Activated gamma-delta T cell treated with Interleukin-2 at 50 U/mL for 16 hours (primary cell): ENCODE measurements at regions not wholly inside any gene's neighbourhood (a gene's known extent, or its start where the extent isn't known, plus 50 kb on each side); places are given as distances from the start of the nearest gene placed in this dataset.
"Not testable (repeated sequence)": the region's sequence is repeated elsewhere in the genome, so short reads cannot be mapped to it uniquely, and the experiment has no call there.

ENCODE experiments used
- DNase-seq: peaks from one replicate; pipeline ENCODE4 v3.0.0-alpha.2; 2020

DNA sequence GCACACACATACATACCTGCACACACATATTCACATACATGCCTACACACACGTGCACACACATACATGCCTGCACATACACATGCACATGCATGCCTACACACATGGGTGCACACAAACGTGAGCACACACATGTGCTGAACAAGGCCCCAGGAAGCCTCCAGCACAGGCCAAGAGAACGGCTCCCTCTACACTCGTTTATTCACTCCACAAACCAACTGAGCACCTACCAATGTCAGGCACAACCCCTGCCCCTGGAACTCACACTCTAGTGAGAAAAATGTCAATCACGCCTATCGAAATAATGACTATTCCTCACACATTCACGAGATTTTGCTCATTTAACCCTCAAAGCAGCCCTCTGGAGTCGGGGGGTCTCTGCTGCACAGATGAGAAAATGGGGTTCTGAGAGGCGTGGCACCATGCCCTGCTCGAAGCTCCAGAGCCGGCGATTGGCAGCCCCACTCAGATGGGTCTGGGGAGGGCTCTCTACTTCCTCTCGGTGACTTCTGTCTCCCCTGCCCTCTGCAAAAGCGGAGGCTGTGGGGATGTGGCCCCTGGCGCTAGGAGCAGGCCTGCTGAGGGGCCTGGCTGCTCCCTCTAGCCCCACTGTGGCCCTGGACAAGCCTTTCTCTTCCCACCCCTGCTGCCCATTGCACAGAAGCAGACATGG lies 90.2 kb upstream of the RUNX3 start:
- no peak for DNase-seq

DNA sequence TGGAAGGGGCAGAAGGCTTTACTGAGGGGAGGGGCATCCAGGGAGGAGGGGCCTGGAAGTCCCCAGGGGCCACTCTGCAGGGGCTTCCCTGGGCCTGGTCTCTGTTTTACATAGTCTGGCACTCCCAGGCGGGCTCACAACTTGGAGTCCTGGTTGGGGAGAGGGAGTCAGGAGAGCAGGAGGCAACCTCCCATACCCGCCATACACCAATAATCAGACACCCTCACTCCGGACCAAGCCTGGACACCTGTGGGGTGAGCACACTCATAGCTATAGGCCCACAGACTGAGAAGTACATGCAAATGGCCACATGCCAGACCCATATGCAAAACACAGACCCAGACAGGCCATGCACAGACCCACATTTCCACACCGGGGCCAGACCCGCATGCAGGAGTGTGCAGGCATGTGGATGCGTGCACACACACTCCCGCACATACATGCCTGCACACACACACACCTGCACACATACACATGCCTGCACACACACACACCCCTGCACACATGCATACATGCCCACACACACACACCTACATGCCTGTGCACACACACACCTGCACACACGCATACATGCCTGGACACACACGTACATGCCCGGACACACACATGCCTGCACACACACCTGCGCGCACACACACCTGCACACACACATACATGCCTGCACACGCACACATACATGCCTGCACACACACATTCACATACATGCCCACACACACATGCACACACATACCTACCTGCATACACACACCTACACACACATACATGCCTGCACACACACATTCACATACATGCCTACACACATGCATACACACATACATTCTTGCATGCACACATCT lies 89.5 kb upstream of the RUNX3 start:
- no peak for DNase-seq

DNA sequence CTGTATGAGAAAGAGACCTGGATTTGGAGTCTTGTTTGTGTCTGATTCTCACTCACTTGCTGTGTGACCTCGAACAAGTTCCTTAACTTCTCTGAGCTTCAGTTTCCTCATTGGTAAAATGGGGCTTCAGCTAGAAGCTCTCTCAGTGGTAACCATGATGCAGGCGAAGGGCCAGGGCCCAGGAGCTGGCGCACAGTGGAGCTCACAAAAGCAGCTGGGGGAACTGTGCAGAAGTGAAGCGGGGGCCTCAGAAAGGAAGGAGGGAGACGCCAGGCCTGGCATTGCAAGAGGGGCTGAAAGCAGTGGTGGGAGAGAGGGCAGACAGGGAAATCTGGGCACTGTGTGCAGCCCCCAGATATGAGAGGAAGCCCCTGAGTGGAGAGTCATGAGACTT lies 88.9 kb upstream of the RUNX3 start:
- DNase-seq: no peak

DNA sequence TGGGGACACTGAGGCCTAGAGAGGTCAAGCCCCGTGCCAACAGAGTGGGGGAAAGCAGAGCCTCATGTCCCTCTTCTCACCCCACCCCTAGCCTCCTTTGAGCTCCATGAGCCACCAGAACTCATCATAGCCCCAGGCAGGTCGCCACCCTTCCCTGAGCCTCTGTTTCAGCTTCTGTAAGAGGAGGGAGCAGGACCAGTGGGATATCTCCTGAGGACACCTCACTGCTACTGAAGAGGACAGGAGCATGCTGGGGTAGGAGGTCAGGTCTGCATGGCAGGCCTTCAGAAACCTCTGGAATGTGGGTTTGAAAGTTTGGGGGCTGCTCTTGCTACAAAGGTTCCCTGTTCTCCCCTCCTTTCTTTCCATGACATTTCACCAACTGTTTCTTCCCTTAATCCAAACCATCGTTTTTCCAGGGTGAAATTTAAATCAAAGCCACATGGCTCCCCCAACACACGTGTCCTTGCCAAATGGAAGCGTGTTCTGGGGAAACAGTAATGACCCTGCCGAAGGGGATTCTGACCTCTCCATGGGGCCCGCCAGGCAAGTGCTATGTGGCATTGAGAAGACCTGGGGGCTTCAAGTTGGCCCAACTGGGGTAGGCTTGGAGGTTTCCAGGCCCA lies 88.1 kb upstream of the RUNX3 start:
- DNase-seq: no peak

DNA sequence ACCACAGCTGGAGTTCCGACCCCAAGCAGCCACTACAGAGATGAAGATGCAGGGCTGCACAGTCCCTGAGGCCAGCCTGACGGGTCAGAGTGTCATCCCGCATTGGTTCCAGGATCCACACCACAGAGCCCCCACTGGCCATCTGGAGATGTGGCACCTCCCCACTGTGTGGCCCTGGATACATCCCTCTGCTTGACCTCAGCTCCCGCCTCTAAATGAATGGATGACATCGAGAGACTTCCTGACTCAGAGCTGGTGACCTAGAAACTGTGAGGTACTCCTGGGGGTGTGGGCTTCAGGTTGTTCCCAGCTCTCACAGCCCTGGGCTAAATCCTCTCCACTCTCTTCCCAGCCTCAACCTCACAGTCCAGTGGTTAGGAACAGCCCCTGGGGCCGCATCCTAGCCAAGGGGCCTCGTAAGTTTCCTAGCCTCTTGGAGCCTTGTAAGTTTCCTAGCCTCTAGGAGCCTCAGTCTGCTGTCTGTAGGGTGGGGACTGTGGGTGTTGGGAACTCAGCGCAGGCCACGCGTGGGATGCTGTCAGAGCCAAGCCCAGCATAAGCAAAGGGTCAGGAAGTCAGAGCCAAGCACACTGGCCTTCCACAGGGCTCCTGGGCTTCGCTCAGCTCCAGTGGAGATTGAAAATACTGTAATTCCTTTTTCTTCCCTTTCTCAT lies 87.5 kb upstream of the RUNX3 start:
- DNase-seq: no peak

DNA sequence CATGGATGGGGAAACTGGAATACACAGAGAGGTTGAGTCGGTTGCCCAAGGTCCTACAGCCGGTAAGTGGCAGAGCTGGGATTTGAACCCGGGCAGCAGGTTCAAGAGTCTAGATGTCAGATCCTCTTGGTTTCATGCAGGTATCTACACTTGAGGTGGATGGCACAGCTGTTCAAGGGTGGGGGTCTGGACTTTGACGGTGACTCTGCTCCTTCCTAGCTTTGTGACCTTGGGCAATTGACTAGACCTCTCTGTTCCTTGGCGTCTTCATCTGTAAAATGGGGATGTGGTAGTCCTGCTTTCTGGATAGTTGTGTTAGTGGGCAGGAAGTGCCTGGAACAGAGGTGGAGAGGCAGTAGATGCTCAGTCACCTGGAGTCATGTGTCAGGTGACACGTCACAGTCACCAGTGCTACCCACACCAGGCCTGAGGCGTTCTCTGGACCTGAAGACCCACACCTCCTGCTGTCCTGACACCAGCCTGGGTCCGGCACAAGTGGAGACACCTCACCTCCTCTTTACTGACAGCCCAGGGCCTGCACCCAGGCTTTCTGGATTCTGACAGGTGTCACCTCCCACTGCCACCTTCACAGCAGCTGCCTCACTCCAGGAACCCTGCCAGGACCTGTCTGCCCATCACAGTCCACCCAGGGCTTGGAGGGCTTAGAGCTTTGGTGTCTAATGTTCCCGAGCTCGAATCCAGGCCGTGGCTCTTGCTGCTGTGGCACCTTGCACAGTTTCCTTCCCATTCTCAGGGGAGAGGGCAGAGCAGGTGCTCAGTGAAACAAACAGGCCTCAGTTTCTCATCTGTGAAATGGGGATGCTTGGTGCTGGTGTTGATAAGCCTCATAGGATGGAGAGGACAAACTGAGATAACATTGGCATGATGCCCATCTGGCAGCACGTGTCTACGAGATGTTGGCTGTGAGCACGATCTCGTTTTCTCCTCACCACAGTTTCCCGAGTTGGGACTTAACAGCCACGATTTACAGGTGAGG lies 83.2 kb upstream of the RUNX3 start:
- no peak for DNase-seq

DNA sequence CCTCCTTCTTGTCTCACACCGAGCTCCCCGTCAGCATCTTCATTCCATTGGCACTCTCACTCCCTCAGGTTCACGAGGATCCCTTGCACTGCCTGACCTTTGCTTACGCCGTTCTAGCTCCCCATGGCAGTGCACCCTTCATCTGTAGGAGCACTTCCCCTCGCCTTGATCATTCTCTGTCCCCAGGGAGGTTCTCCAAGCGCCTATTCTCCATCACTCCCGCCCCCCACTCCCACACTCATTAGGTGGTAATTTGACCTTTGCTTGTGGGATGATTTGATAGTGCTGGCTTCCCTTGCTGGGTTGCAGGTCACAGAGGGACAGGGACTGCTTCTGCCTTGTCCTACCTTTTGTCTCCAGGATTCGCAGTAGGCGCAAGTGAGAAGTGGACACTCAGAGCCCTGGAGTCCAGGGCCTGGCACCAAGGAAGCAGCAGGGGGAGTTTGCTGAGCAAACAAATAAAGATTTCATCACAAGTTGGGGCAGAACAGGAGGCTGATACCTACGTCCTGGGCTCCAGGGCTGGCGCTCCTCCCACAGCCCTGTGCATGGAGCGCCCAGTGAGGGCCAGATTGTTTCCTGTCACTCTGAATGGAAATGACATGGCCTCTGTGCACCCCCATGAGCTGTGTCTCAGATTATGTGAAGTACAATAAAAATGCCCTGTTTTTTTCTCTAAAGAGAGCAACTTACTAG lies 82.0 kb upstream of the RUNX3 start:
- DNase-seq: no peak

DNA sequence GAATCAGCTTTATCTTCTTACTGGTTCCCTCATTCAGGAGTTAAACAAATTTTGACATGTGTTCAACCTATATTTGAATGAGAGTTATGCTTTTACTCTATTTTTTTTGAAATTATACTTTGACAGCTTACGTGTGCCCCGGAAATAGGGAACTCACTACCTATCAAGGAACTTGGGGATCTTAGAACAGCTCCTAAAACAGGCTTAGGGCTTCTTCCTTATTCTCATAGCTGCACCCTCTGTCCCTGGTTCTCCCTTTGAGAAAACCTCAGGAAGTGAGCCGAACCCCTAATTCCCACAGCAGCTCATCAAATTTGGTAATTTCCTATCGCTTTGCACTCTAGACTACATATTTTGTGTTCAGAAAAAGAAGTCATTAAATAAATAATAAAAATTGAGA lies 81.2 kb upstream of the RUNX3 start:
- no peak for DNase-seq

DNA sequence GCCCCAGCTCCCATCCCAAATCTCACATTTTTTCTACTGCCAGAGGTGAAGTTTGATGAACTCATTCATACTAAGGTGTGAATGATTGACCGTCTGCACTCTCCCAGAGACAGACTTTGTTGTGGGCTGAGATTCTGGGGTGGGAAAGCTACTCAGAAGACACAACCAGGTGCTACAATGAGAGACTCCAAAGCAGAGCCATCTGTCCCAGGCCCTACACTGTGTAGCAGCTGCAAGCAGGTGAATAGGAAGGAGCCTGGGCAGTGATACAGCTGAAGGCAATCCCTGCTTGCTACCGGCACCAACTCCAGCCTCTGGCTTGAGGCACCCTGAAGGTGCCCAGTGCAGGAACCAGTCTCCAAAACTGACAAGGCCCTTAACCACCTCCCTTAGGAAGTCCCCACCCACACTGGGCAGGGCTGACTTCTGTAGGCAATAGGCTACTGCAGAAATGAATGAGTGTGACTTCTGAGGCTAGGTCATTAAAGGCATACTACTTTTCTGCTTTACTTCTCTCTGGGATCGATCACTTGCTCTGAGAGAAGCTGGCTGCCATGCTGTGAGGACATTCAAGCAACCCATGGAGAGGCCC lies 79.7 kb upstream of the RUNX3 start:
- no peak for DNase-seq

DNA sequence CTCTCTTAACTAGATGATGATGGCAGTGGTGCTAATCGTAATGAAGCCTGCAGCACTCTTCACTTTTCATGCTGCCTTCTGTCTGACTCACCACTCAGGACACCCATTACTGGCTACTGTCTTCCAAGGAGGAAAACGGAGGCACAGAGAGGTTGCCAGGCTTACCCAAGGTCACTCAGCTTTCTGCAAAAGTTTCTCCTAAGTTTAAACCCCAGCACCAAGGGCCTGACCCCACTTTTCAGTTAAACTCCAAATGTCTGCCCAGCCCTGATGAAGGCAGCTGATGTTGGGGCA lies 78.1 kb upstream of the RUNX3 start:
- no peak for DNase-seq

DNA sequence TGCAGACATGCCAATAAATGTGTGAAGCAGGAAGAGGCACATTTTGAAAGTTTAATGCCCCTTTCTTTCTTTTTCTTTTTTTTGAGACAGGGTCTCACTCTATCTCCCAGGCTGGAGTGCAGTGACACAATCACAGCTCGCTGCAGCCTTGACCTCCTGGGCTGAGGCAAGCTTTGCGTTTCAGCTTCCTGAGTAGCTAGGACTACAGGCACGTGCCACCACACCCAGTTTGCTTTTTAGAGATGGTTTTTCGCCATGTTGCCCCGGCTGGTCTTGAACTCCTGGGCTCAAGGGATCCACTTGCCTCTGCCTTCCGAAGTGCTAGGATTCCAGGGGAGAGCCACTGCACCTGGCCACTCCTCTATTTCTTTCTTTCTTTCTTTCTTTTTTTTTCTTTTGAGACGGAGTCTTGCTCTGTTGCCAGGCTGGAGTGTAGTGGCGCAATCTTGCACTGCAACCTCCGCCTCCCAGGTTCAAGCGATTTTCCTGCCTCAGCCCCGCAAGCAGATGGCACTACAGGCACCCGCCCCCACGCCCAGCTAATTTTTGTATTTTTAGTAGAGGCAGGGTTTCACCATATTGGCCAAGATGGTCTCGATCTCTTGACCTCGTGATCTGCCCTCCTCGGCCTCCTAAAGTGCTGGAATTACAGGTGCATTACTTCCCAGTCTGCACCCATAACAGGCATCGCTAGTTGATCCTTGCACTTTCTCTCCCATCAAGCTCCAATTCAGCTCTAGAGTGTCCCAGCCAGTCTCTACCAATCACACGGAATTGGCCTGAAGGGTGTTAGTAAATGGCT lies 77.5 kb upstream of the RUNX3 start:
- not testable (repeated sequence) for DNase-seq

DNA sequence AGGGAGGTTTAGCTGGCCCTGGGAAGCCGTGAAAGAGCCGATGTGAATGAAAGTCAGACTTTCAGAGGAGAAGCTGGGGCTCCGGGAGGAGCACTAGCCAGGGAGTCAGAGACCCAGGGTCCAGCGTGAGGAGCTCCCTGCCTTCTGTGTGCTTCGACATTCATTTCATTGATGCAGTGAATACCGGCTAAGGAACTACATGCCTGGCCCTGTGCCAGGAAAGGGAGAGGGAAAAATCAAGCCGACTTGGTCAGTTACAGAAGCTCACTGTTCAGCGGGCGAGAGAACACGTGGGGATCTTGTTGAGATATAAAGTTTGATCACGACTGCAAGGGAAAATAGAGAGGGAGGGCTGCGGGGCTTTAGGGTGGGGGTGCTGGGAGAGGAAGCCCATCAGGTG lies 76.7 kb upstream of the RUNX3 start:
- DNase-seq: no peak

DNA sequence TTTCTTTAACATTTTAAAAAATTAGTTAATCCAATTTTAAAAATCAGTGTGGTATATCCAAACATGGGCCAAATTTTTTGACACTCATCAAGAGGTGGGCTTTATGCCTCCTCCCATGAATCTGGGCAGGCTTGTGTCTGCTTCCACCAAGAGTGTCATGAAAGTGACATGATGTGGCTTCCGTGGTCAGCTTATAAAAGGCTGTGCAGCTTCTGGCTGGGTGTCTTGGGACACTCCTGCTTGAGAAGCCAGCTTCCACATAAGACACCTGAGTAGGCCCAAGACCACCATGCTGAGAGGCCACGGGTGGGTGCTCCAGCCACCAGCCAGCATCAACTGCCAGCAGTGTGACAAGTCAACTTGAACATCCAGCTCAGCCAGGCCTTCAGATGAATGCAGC lies 74.3 kb upstream of the RUNX3 start:
- no peak for DNase-seq

DNA sequence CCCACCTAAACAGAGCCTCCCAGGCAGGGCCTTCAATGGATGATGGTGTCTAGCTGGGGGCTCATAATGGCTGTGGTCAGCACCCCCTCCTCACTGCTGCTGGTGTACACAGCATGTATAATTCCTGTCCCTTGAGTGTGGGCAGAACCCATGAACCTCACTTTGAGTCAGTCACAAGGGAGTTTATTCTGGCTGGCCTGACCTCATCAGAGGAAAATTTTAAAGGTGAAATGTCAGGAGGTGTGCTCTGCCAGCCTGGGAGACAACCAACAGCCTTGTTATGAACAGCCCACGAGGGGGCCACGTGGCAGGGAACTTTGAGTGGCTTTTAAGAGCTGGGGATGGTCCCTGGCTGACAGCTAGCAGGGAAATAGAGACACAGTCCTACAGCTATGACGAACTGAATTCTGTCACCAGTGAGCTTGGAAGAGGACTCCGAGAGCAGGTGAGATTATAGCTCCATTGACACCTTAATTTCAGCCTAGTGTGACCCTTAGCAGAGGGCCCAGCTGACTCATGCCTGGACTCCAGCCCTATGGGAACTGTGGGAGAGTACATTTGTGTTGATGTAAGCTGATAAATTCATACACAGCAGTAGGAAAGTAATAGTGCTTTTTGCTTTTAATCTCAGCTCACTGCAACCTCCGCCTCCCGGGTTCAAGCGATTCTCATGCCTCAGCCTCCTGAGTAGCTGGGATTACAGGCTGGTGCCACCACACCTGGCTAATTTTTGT lies 73.5 kb upstream of the RUNX3 start:
- no peak for DNase-seq

DNA sequence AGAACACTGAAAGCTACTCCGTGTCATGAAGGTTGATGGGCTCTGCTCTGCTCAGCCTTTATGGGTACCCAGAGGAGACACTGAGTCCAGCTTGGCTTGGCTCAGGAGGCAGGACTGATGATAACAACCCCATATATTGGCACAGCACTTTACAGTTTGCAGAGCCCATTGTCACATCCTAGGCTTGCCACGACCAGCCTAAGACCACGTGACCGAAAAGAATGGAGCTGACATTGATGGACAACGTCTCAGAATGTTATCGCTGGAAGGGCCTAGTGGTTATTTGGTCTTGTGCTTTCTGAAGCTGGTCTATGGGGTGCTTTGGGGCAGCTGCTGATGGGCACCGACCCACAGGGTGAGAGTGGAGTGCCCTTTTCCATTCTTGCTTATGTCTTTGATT lies 72.9 kb upstream of the RUNX3 start:
- DNase-seq: no peak

DNA sequence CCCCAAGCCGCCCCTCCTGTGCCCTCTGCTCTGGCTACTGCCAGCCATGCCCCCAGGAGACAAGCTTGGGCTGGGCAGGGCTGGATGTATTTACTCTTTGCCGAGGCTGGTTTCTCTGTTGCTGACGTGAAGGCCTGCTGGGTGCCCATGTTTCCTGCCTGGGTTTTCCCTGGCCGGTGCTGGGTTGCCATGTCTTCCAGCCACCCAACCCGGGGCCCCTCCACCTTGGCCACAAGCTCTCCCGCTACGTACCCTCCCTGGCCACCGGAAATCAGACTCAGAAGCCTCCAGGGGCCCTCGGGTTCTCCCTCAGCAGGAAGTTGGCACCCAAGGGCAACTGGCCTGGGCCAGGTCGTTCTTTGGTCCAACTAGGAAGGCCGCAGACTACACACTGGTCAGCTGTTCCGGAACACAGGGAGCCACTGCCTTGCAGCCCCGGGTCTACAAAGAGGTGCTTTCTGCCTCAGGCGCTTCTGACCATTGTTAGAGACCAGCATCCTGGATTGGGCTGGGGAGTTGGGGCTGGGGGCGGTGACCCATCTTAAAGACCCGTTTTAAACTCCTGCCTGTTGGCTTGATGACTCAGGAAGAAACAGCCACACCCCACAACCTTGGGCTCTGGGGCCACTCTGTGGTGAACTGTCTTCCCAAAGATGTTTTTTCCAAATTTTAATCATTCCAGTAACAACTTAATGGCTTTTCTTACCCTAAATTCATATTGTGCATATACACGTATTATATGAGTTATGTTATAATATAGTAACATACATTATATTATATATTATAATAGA lies 71.2 kb upstream of the RUNX3 start:
- DNase-seq: no peak

DNA sequence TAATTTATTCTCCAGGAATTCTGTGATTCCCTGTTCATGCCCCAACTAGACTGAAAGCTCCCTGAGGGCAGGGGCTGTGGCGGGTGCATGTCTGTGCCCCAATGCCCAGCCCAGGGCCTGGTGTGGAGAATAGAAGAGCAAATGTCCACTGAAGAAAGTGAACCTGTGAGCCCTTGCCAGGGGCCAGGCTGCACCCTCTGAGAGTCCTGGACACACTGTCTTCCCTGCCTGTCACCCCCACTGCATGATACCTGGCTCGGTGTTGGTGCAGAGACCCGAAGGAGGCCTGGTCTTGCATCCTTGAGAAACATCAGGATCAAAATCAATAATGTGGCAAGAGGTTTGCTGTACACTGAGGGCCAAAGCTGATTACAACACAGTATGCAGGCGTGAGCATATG lies 69.8 kb upstream of the RUNX3 start:
- no peak for DNase-seq

DNA sequence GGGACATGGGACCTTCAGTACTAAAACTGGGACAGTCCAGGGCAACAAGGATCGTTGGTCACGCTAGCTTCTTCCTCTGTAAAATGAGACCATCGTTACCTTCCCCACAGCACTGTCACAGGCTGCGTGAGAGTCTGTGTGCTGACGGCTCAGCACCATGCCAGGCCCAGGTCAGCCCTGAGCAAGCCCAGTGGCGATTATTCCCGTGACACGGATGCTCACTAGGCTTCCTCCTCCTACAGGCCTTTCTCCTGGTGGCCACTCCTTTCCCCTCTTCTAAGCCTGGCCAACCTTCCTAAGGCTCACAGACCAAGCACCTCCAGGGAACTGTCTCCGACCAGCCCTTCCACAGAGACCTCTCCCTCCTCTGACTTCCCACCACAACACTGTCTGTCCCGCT lies 69.3 kb upstream of the RUNX3 start:
- no peak for DNase-seq
